ENCODE measurements at regions not wholly inside any gene's neighbourhood (a gene's known extent, or its start where the extent isn't known, plus 50 kb on each side); places are given as distances from the start of the nearest gene placed in this dataset.

- no peaks in the 10 kb centered on the region for H3K4me1 ChIP-seq (ENCODE audit: control insufficient read depth, insufficient read depth, low read length)
- TF ChIP-seq ZNF692 (tag by site-specific recombination; IDR thresholded peaks at IDR 0.05) (no peak), ZSCAN18 (tag by site-specific recombination; IDR thresholded peaks at IDR 0.05) (no peak), ZBTB8A (tag by site-specific recombination; IDR thresholded peaks at IDR 0.05) (no peak), ZNF596 (tag by site-specific recombination; IDR thresholded peaks at IDR 0.05) (no peak), GFI1B (tag by site-specific recombination; IDR thresholded peaks at IDR 0.05) (no peak), ZNF16 (tag by site-specific recombination; IDR thresholded peaks at IDR 0.05; ENCODE audit: low read depth) (no peak), ZNF76 (tag by site-specific recombination; IDR thresholded peaks at IDR 0.05; ENCODE audit: borderline replicate concordance, low read depth) (no peak), ZNF529 (tag by site-specific recombination; IDR thresholded peaks at IDR 0.05; ENCODE audit: insufficient replicate concordance) (no peak)
- TF ChIP-seq, protein P1, sequence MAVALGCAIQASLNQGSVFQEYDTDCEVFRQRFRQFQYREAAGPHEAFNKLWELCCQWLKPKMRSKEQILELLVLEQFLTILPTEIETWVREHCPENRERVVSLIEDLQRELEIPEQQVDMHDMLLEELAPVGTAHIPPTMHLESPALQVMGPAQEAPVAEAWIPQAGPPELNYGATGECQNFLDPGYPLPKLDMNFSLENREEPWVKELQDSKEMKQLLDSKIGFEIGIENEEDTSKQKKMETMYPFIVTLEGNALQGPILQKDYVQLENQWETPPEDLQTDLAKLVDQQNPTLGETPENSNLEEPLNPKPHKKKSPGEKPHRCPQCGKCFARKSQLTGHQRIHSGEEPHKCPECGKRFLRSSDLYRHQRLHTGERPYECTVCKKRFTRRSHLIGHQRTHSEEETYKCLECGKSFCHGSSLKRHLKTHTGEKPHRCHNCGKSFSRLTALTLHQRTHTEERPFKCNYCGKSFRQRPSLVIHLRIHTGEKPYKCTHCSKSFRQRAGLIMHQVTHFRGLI (tag by site-specific recombination; IDR thresholded peaks at IDR 0.05), result no peak
- POLR2A ChIA-PET, result no interaction called here
Observed at GRCh38 chr1:98222706-98223105, 301.9 kb upstream of the DPYD start.

DNA sequence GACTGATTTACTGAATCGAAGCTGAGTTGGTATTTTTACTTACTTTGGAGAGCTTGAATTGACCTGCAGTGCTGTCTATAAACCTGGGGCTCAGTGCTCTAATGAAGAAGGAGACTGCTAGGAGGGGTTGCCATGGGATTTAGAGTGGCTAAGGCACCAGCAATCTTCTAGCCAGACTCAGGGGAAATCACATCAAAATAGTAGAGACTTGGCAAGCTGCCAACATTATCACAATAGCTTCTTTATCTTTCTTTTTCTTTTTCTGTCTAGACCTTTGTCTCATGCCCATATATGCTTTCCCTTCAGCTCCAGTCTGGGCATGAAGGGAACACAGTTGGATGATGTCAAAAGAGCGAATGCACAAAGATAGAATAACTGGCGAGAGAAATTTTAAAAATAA is 301.1 kb upstream of the DPYD start:
- TF ChIP-seq, protein P2, sequence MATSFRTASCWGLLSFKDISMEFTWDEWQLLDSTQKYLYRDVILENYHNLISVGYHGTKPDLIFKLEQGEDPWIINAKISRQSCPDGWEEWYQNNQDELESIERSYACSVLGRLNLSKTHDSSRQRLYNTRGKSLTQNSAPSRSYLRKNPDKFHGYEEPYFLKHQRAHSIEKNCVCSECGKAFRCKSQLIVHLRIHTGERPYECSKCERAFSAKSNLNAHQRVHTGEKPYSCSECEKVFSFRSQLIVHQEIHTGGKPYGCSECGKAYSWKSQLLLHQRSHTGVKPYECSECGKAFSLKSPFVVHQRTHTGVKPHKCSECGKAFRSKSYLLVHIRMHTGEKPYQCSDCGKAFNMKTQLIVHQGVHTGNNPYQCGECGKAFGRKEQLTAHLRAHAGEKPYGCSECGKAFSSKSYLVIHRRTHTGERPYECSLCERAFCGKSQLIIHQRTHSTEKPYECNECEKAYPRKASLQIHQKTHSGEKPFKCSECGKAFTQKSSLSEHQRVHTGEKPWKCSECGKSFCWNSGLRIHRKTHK (tag by site-specific recombination; IDR thresholded peaks at IDR 0.05), result no peak
- Histone ChIP-seq H3K4me3 (ENCODE audit: low read depth, low read length) (no peak overlapping the region), H3K4me1 (ENCODE audit: control insufficient read depth, insufficient read depth, low read length) (no peaks in the 10 kb centered on the region), H3K27ac (ENCODE audit: extremely low read depth, low read depth, low read length) (no peak overlapping the region), H3K9me3 (ENCODE audit: control insufficient read depth, insufficient read depth, low read depth, low read length) (no peaks in the 10 kb centered on the region), H3K36me3 (ENCODE audit: control insufficient read depth in 2 of 2, insufficient read depth in 1 of 2, low read length in 2 of 2) (no peaks in the 10 kb centered on the region)
- ChIA-PET CTCF (no interaction called here), POLR2A (no interaction called here)

More at GRCh38 chr1:98222706-98223105, 301.9 kb upstream of the DPYD start:
- Histone ChIP-seq H3K27ac (ENCODE audit: extremely low read depth, low read depth, low read length) (no peak overlapping the region), H3K36me3 (ENCODE audit: control insufficient read depth in 2 of 2, insufficient read depth in 1 of 2, low read length in 2 of 2) (no peaks in the 10 kb centered on the region), H3K4me3 (ENCODE audit: low read depth, low read length) (no peak overlapping the region), H3K9me3 (ENCODE audit: control insufficient read depth, insufficient read depth, low read depth, low read length) (no peaks in the 10 kb centered on the region)
- CTCF ChIA-PET, result interaction anchor here (0.5 to 0.6 kb wide), 2 partner anchors 244 to 258 kb away, joined by 3 to 4 read pairs; no protein-coding TSS in a partner anchor

- Histone ChIP-seq H3K9me3 (ENCODE audit: control insufficient read depth, insufficient read depth, low read depth, low read length) (no peaks in the 10 kb centered on the region), H3K4me3 (ENCODE audit: low read depth, low read length) (no peak overlapping the region), H3K27ac (ENCODE audit: extremely low read depth, low read depth, low read length) (no peak overlapping the region), H3K36me3 (ENCODE audit: control insufficient read depth in 2 of 2, insufficient read depth in 1 of 2, low read length in 2 of 2) (no peaks in the 10 kb centered on the region), H3K4me1 (ENCODE audit: control insufficient read depth, insufficient read depth, low read length) (no peaks in the 10 kb centered on the region)
- POLR2A ChIA-PET, result no interaction called here
- CTCF ChIA-PET, result no interaction called here
- TF ChIP-seq KLF17 (tag by site-specific recombination; IDR thresholded peaks at IDR 0.05) (no peak), ZNF174 (tag by site-specific recombination; IDR thresholded peaks at IDR 0.05) (no peak), ZNF510 (tag by site-specific recombination; IDR thresholded peaks at IDR 0.05; ENCODE audit: insufficient replicate concordance) (no peak), ZNF121 (tag by site-specific recombination; IDR thresholded peaks at IDR 0.05) (no peak), ZNF623 (tag by site-specific recombination; IDR thresholded peaks at IDR 0.05) (no peak), SP2 (tag by site-specific recombination; IDR thresholded peaks at IDR 0.05) (no peak), HOXA7 (CRISPR knock-in tag; IDR thresholded peaks at IDR 0.05; ENCODE audit: borderline replicate concordance) (no peak), ZNF350 (tag by site-specific recombination; IDR thresholded peaks at IDR 0.05) (no peak), ZFP41 (tag by site-specific recombination; IDR thresholded peaks at IDR 0.05; ENCODE audit: borderline replicate concordance) (no peak), GFI1B (tag by site-specific recombination; IDR thresholded peaks at IDR 0.05) (no peak), ZIC2 (tag by site-specific recombination; IDR thresholded peaks at IDR 0.05) (no peak), ZNF776 (tag by site-specific recombination; IDR thresholded peaks at IDR 0.05; ENCODE audit: borderline replicate concordance) (no peak)
Observed at GRCh38 chr1:98217601-98218000, 296.8 kb upstream of the DPYD start.
